Breast epithelium (tissue), 4 donors: ENCODE measurements at regions not wholly inside any gene's neighbourhood (a gene's known extent, or its start where the extent isn't known, plus 50 kb on each side); places are given as distances from the start of the nearest gene placed in this dataset.

Experiments
- DNase-seq, 2 donors: peaks; one replicate each; pipeline ENCODE4 v3.0.0-alpha.2; 2019; ENCODE audit warnings: low spot score in 2 of 2
- H3K27ac ChIP-seq, 2 donors: fragments of 200-600 bp; sonication (generic) in 1 of 2; one replicate each; pipeline ENCODE4 v1.5.1; 2016 to 2019; ENCODE audit warnings: mild to moderate bottlenecking in 1 of 2
- H3K27me3 ChIP-seq, 2 donors: fragments of 200-600 bp; sonication (generic) in 1 of 2; one replicate each; pipeline versions ENCODE4 v1.5.1 to v1.6.0; 2017 to 2019; ENCODE audit warnings: control low read depth in 1 of 2, mild to moderate bottlenecking in 1 of 2
- H3K36me3 ChIP-seq: fragments of 200-600 bp; one replicate; pipeline ENCODE4 v1.5.1; 2019
- H3K4me1 ChIP-seq, 2 donors: fragments of 200-600 bp; sonication (generic); one replicate each; pipeline ENCODE4 v1.5.1; 2016 to 2019; ENCODE audit warnings: control low read depth in 1 of 2
- H3K4me3 ChIP-seq, 3 donors: fragments of 200-600 bp; sonication (generic); 1 replicate in 2 of 3; 2 replicates in 1 of 3; pipeline ENCODE4 v1.5.1; 2016 to 2019; ENCODE audit warnings: mild to moderate bottlenecking in 3 of 3, moderate library complexity in 2 of 3
- H3K9me3 ChIP-seq, 2 donors: fragments of 200-600 bp; sonication (generic) in 1 of 2; one replicate each; pipeline ENCODE4 v1.5.1; 2016 to 2019; ENCODE audit warnings: control low read depth in 1 of 2
- CTCF ChIP-seq, 3 donors: fragments of 450-650 bp; IDR thresholded peaks; one replicate each; pipeline ENCODE4 v1.5.1; 2016 to 2017; ENCODE audit warnings: antibody characterized with exemption in 3 of 3, mild to moderate bottlenecking in 3 of 3, moderate library complexity in 3 of 3
- POLR2A ChIP-seq: fragments of 450-650 bp; IDR thresholded peaks from one replicate; pipeline ENCODE4 v1.6.1; 2016; ENCODE audit warnings: antibody characterized with exemption, mild to moderate bottlenecking, moderate library complexity
- POLR2AphosphoS5 ChIP-seq, 3 donors: sonication (generic); formaldehyde crosslinking; IDR thresholded peaks; one replicate each; pipeline ENCODE4 v1.6.1; 2017; ENCODE audit warnings: antibody characterized with exemption in 3 of 3
- intact Hi-C: fragments of 100-400 bp; cut with DNase I; formaldehyde crosslinking; loops from one replicate; pipeline ENCODE4 v1.15.1; 2023; ENCODE audit warnings: low total_unique reads

GRCh38 chr22:48448821-48449220, 1378.9 kb downstream of the BRD1 start:
- intact Hi-C loops: no loop called here
- H3K4me1 ChIP-seq: no peaks in the 10 kb centered on the region
- H3K4me3 ChIP-seq: no peak overlapping the region
- peaks cover 0 to 56% of the 10 kb centered on the region in 2 donors for H3K27me3 ChIP-seq
- no peaks in the 10 kb centered on the region for H3K36me3 ChIP-seq
- H3K27ac ChIP-seq: no peak overlapping the region
- no peak for TF ChIP-seq CTCF (IDR thresholded peaks at IDR 0.05)
- no peak for TF ChIP-seq POLR2A
- no peak for DNase-seq
- H3K9me3 ChIP-seq: no peaks in the 10 kb centered on the region

- no peak overlapping the region for H3K4me3 ChIP-seq
- no peak for TF ChIP-seq POLR2A
- TF ChIP-seq CTCF (IDR thresholded peaks at IDR 0.05): no peak
- no peak for TF ChIP-seq POLR2AphosphoS5 (IDR thresholded peaks at IDR 0.05)
- H3K27ac ChIP-seq: no peak overlapping the region
- no peak for DNase-seq
- H3K27me3 ChIP-seq: peaks cover 0 to 61% of the 10 kb centered on the region in 2 donors
- H3K36me3 ChIP-seq: no peaks in the 10 kb centered on the region
- intact Hi-C loops: no loop called here
- no peaks in the 10 kb centered on the region for H3K4me1 ChIP-seq
- H3K9me3 ChIP-seq: no peaks in the 10 kb centered on the region
Observed at GRCh38 chr22:48445113-48445827, 1382.4 kb downstream of the BRD1 start.

GRCh38 chr22:48444320-48445112, 1383.2 kb downstream of the BRD1 start:
- Histone ChIP-seq H3K36me3 (no peaks in the 10 kb centered on the region), H3K4me3 (no peak overlapping the region), H3K27ac (no peak overlapping the region), H3K4me1 (no peaks in the 10 kb centered on the region), H3K27me3 (peaks cover 0 to 57% of the 10 kb centered on the region in 2 donors), H3K9me3 (no peaks in the 10 kb centered on the region)
- TF ChIP-seq POLR2A (no peak), POLR2AphosphoS5 (IDR thresholded peaks at IDR 0.05) (no peak), CTCF (IDR thresholded peaks at IDR 0.05) (no peak)
- no peak for DNase-seq
- intact Hi-C loops: loop anchor here (5.0 kb wide), 1 partner anchor 883 kb away; no protein-coding TSS in a partner anchor

- DNase-seq: no peak
- Histone ChIP-seq H3K9me3 (no peaks in the 10 kb centered on the region), H3K36me3 (no peaks in the 10 kb centered on the region), H3K4me1 (no peaks in the 10 kb centered on the region), H3K27me3 (peaks cover 0 to 57% of the 10 kb centered on the region in 2 donors), H3K4me3 (no peak overlapping the region), H3K27ac (no peak overlapping the region)
- intact Hi-C loops: loop anchor here (5.0 kb wide), 1 partner anchor 884 kb away; no protein-coding TSS in a partner anchor
- TF ChIP-seq POLR2AphosphoS5 (IDR thresholded peaks at IDR 0.05) (no peak), POLR2A (no peak), CTCF (IDR thresholded peaks at IDR 0.05) (no peak)
Observed at GRCh38 chr22:48443680-48444079, 1384.0 kb downstream of the BRD1 start.

GRCh38 chr22:48442663-48443062, 1385.0 kb downstream of the BRD1 start:
- TF ChIP-seq CTCF (IDR thresholded peaks at IDR 0.05) (no peak), POLR2AphosphoS5 (IDR thresholded peaks at IDR 0.05) (no peak), POLR2A (no peak)
- Histone ChIP-seq H3K27ac (no peak overlapping the region), H3K36me3 (no peaks in the 10 kb centered on the region), H3K9me3 (no peaks in the 10 kb centered on the region), H3K4me3 (no peak overlapping the region), H3K27me3 (peaks cover 0 to 52% of the 10 kb centered on the region in 2 donors), H3K4me1 (no peaks in the 10 kb centered on the region)
- no peak for DNase-seq
- intact Hi-C loops: loop anchor here (5.0 kb wide), 1 partner anchor 885 kb away; no protein-coding TSS in a partner anchor
